ENCODE measurements at regions not wholly inside any gene's neighbourhood (a gene's known extent, or its start where the extent isn't known, plus 50 kb on each side); places are given as distances from the start of the nearest gene placed in this dataset.
"Not testable (repeated sequence)": the region's sequence is repeated elsewhere in the genome, so short reads cannot be mapped to it uniquely, and the experiment has no call there.

- no peak for DNase-seq (ENCODE audit: low spot score)
These were observed 615.1 kb upstream of the NRSN1 start for GRCh38 chr6:23510778-23511510.

GRCh38 chr6:23511817-23512216 lies 614.2 kb upstream of the NRSN1 start:
- no peak for DNase-seq (ENCODE audit: low spot score)

- DNase-seq (ENCODE audit: low spot score): no peak
These were observed 607.7 kb upstream of the NRSN1 start for GRCh38 chr6:23518294-23518693.

GRCh38 chr6:23522792-23523547 lies 603.0 kb upstream of the NRSN1 start:
- DNase-seq (ENCODE audit: low spot score): no peak

GRCh38 chr6:23523771-23524170 lies 602.2 kb upstream of the NRSN1 start:
- DNase-seq (ENCODE audit: low spot score): no peak

GRCh38 chr6:23524548-23524947 lies 601.5 kb upstream of the NRSN1 start:
- DNase-seq (ENCODE audit: low spot score): no peak

- no peak for DNase-seq (ENCODE audit: low spot score)
These were observed 599.5 kb upstream of the NRSN1 start for GRCh38 chr6:23526526-23526925.

GRCh38 chr6:23529902-23530301 lies 596.1 kb upstream of the NRSN1 start:
- no peak for DNase-seq (ENCODE audit: low spot score)

GRCh38 chr6:23531666-23532065 lies 594.3 kb upstream of the NRSN1 start:
- DNase-seq (ENCODE audit: low spot score): no peak

GRCh38 chr6:23532227-23532626 lies 593.8 kb upstream of the NRSN1 start:
- DNase-seq (ENCODE audit: low spot score): no peak

- no peak for DNase-seq (ENCODE audit: low spot score)
These were observed 592.7 kb upstream of the NRSN1 start for GRCh38 chr6:23533311-23533710.

GRCh38 chr6:23533944-23534343 lies 592.1 kb upstream of the NRSN1 start:
- DNase-seq (ENCODE audit: low spot score): no peak

GRCh38 chr6:23534351-23534750 lies 591.7 kb upstream of the NRSN1 start:
- no peak for DNase-seq (ENCODE audit: low spot score)

GRCh38 chr6:23535101-23535500 lies 590.9 kb upstream of the NRSN1 start:
- DNase-seq (ENCODE audit: low spot score): no peak

- no peak for DNase-seq (ENCODE audit: low spot score)
These were observed 588.2 kb upstream of the NRSN1 start for GRCh38 chr6:23537828-23538227.

- no peak for DNase-seq (ENCODE audit: low spot score)
These were observed 578.2 kb upstream of the NRSN1 start for GRCh38 chr6:23547851-23548250.

- DNase-seq (ENCODE audit: low spot score): not testable (repeated sequence)
These were observed 571.1 kb upstream of the NRSN1 start for GRCh38 chr6:23554953-23555352.

- no peak for DNase-seq (ENCODE audit: low spot score)
These were observed 566.2 kb upstream of the NRSN1 start for GRCh38 chr6:23559587-23560343.

GRCh38 chr6:23561732-23562131 lies 564.3 kb upstream of the NRSN1 start:
- no peak for DNase-seq (ENCODE audit: low spot score)

GRCh38 chr6:23562554-23562953 lies 563.5 kb upstream of the NRSN1 start:
- no peak for DNase-seq (ENCODE audit: low spot score)

GRCh38 chr6:23563323-23563722 lies 562.7 kb upstream of the NRSN1 start:
- DNase-seq (ENCODE audit: low spot score): no peak

- DNase-seq (ENCODE audit: low spot score): no peak
These were observed 559.6 kb upstream of the NRSN1 start for GRCh38 chr6:23566418-23566817.

- no peak for DNase-seq (ENCODE audit: low spot score)
These were observed 557.7 kb upstream of the NRSN1 start for GRCh38 chr6:23568292-23568691.

Data from ecto neural progenitor cell (in vitro differentiated cells).